Gastroesophageal sphincter (tissue), 4 donors: ENCODE measurements at regions not wholly inside any gene's neighbourhood (a gene's known extent, or its start where the extent isn't known, plus 50 kb on each side); places are given as distances from the start of the nearest gene placed in this dataset.

ENCODE experiments used
- ATAC-seq: fragments of 150-250 bp; one replicate; pipeline ENCODE4 v1.9.1; 2016; ENCODE audit warnings: mild to moderate bottlenecking, moderate library complexity
- H3K27ac ChIP-seq, 4 donors: fragments of 200-600 bp; sonication (generic) in 3 of 4; 1 replicate in 3 of 4; 2 replicates in 1 of 4; pipeline ENCODE4 v1.5.1; 2016 to 2019
- H3K27me3 ChIP-seq: fragments of 200-600 bp; sonication (generic); one replicate; pipeline ENCODE4 v1.5.1; 2019
- H3K36me3 ChIP-seq, 2 donors: fragments of 200-600 bp; sonication (generic); one replicate each; pipeline ENCODE4 v1.5.1; 2019; ENCODE audit warnings: control low read depth in 1 of 2
- H3K4me1 ChIP-seq, 3 donors: fragments of 200-600 bp; sonication (generic); 1 replicate in 2 of 3; 2 replicates in 1 of 3; pipeline ENCODE4 v1.5.1; 2016 to 2019; ENCODE audit warnings: control low read depth in 2 of 3
- H3K4me3 ChIP-seq, 2 donors: fragments of 200-600 bp; sonication (generic); one replicate each; pipeline ENCODE4 v1.5.1; 2019; ENCODE audit warnings: mild to moderate bottlenecking in 1 of 2, moderate library complexity in 1 of 2
- H3K9me3 ChIP-seq, 3 donors: fragments of 200-600 bp; sonication (generic); one replicate each; pipeline ENCODE4 v1.5.1; 2017 to 2019; ENCODE audit warnings: control low read depth in 2 of 3
- CTCF ChIP-seq, 4 experiments: fragments of 200-600 bp in 2 of 4; fragments of 450-650 bp in 2 of 4; sonication (generic) in 1 of 4; IDR thresholded peaks; one replicate each; pipeline ENCODE4 v1.5.1; 2017 to 2019; ENCODE audit warnings: antibody characterized with exemption in 4 of 4, mild to moderate bottlenecking in 2 of 4, moderate library complexity in 2 of 4
- EP300 ChIP-seq: sonication (generic); formaldehyde crosslinking; IDR thresholded peaks from one replicate; pipeline ENCODE4 v1.6.1; 2017; ENCODE audit warnings: antibody characterized with exemption, mild to moderate bottlenecking
- POLR2A ChIP-seq, 2 donors: fragments of 450-650 bp; IDR thresholded peaks; one replicate each; pipeline ENCODE4 v1.6.1; 2017; ENCODE audit warnings: antibody characterized with exemption in 2 of 2, mild to moderate bottlenecking in 2 of 2, moderate library complexity in 1 of 2
- POLR2AphosphoS5 ChIP-seq: sonication (generic); formaldehyde crosslinking; IDR thresholded peaks from one replicate; pipeline ENCODE4 v1.6.1; 2017; ENCODE audit warnings: antibody characterized with exemption
- WGBS, 2 donors: methylation state at CpG; one replicate each; pipeline ENCODE4 v1.1.5; 2018; ENCODE audit warnings: low coverage in 1 of 2; 5-methylcytosine and 5-hydroxymethylcytosine counted together

GRCh38 chr16:73771196-73772064 is 525.2 kb upstream of the PSMD7 start:
- peaks cover 5 to 15% (median 5%) of the 10 kb centered on the region in 3 donors for H3K4me1 ChIP-seq
- no peak for ATAC-seq

GRCh38 chr16:73768786-73769203 is 527.8 kb upstream of the PSMD7 start:
- no peaks in the 10 kb centered on the region for H3K9me3 ChIP-seq
- H3K27me3 ChIP-seq = no peaks in the 10 kb centered on the region
- H3K36me3 ChIP-seq = no peaks in the 10 kb centered on the region
- TF ChIP-seq EP300 (no peak), POLR2AphosphoS5 (peak; percentile 73), CTCF (IDR thresholded peaks at IDR 0.05) (no peak), POLR2A (IDR thresholded peaks at IDR 0.05) (no peak)
- H3K27ac ChIP-seq = no peak overlapping the region
- H3K4me3 ChIP-seq = no peak overlapping the region
- no peak for ATAC-seq
- H3K4me1 ChIP-seq = peaks cover 5 to 15% (median 5%) of the 10 kb centered on the region in 3 donors
- WGBS, 2 donors = 20 to 36% methylated on average over 2 to 3 of the region's 3 CpGs

More at GRCh38 chr16:73771196-73772064, 525.2 kb upstream of the PSMD7 start:
- H3K27me3 ChIP-seq = no peaks in the 10 kb centered on the region
- H3K9me3 ChIP-seq = no peaks in the 10 kb centered on the region
- no peaks in the 10 kb centered on the region for H3K36me3 ChIP-seq
- no peak overlapping the region for H3K27ac ChIP-seq
- 64 to 90% methylated on average over 4 of the region's 4 CpGs for WGBS, 2 donors
- no peak overlapping the region for H3K4me3 ChIP-seq
- no peak for TF ChIP-seq EP300
- TF ChIP-seq POLR2A (IDR thresholded peaks at IDR 0.05) = no peak
- TF ChIP-seq CTCF (IDR thresholded peaks at IDR 0.05) = no peak
- TF ChIP-seq POLR2AphosphoS5 = no peak

- TF ChIP-seq POLR2A (IDR thresholded peaks at IDR 0.05) (no peak), POLR2AphosphoS5 (no peak), CTCF (IDR thresholded peaks at IDR 0.05) (no peak), EP300 (no peak)
- Histone ChIP-seq H3K4me3 (no peak overlapping the region), H3K27me3 (no peaks in the 10 kb centered on the region), H3K36me3 (no peaks in the 10 kb centered on the region), H3K9me3 (peaks cover 0 to 3% (median 0%) of the 10 kb centered on the region in 3 donors), H3K4me1 (peaks cover 4 to 9% (median 5%) of the 10 kb centered on the region in 3 donors), H3K27ac (no peak overlapping the region)
- ATAC-seq = no peak
- 36 to 44% methylated on average over 4 of the region's 4 CpGs for WGBS, 2 donors
Measured at GRCh38 chr16:73764321-73764720, 532.3 kb upstream of the PSMD7 start.

GRCh38 chr16:73756289-73757178 is 540.1 kb upstream of the PSMD7 start:
- ATAC-seq = no peak
- H3K4me3 ChIP-seq = no peak overlapping the region
- no peaks in the 10 kb centered on the region for H3K36me3 ChIP-seq
- TF ChIP-seq POLR2A (IDR thresholded peaks at IDR 0.05) (no peak), EP300 (no peak), POLR2AphosphoS5 (no peak), CTCF (IDR thresholded peaks at IDR 0.05) (no peak)
- no peaks in the 10 kb centered on the region for H3K4me1 ChIP-seq
- 68 to 75% methylated on average over 6 to 10 of the region's 16 CpGs for WGBS, 2 donors
- H3K27me3 ChIP-seq = no peaks in the 10 kb centered on the region
- peaks cover 0 to 11% (median 0%) of the 10 kb centered on the region in 3 donors for H3K9me3 ChIP-seq
- no peak overlapping the region for H3K27ac ChIP-seq
